LoVo (cell line): ENCODE measurements at regions not wholly inside any gene's neighbourhood (a gene's known extent, or its start where the extent isn't known, plus 50 kb on each side); places are given as distances from the start of the nearest gene placed in this dataset.
"Not testable (repeated sequence)": the region's sequence is repeated elsewhere in the genome, so short reads cannot be mapped to it uniquely, and the experiment has no call there.

ENCODE experiments used
- DNase-seq: peaks from one replicate; pipeline ENCODE4 v3.0.0-alpha.2; 2016; ENCODE audit warnings: low spot score

DNA sequence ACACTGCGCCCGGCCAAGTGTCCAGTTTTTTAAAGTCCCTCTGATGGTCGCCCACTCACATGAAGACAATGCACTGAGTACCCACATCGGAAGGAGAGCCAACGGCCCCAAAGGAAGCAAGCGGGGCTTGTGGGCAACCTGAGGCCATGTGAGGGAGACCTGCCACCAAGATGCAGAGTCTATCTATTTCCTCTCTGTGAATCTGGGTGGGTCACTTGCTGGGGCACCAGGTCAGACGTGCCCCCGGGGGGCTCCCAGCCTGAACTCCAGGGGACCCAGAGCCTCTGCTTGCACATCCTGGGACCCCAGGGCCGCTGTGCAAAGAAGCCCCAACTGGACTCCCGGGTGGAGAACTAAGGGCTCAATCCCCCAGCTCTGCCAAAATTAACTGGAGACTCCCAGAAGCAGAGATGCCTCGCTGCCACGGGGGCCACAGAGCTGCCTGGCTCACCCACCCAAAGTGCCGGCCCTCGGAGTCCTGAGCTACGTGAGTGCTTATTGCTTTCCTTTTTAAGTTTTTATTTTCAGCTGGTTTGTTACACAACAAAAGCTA is 106.4 kb downstream of the BRD1 start:
- DNase-seq, result no peak

DNA sequence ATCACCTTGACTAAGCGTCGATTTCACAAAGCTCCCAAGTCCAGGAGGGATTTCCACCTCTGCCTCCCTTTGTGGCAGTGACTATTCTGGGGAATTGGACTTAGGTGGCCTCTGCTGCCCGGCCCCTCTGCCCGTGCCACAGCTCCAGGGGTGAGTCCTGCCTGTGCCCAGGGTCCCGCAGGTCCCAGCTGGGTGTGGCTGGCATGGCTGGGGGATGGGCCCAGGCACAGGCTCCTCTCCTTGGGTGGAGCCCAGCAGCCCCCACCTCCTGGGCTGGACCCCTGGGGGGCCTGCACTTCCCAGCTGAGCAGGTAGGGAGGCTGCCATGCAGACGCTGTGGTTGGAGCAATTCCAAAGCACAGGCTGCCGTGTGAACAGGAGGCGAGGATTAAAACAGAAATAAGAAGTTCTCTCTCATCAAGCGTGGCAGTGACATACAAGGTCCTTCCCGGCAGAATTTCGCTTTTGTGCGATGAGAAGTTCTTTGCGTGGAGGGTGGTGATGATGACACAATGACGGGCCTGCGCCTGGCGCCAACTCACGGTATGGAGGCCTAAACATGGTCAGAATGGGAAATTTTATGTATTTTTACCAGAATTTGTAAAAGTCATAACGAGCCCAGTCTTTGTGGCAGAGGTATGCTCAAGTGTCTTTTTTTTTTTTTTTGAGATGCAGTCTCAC is 107.3 kb downstream of the BRD1 start:
- DNase-seq, result no peak

- no peak for DNase-seq
Measured at GRCh38 chr22:49719046-49719445, 108.6 kb downstream of the BRD1 start.

- DNase-seq, result no peak
Measured at GRCh38 chr22:49718396-49718795, 109.3 kb downstream of the BRD1 start.

GRCh38 chr22:49717322-49717919 is 110.3 kb downstream of the BRD1 start:
- no peak for DNase-seq

DNA sequence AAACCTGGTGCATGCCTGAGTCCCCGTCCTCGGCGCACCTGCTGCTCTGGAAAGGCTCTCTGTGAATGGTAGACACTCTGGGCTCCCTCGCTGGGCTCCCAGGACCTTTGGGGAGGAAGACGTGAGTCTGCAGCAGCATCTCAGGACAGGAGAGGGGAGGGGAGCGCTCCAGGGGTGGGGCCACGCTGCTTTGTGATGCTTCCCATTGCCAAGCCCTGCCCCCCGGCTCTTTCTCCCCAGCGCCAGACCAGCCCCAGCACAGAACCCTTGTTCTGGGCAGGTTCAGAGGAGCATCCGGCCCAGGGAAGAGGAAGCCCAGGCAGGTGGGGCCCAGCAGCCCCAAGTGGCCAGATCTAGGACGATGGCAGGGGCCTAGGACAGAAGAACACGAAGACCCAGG is 111.2 kb downstream of the BRD1 start:
- no peak for DNase-seq

- DNase-seq, result no peak
Measured at GRCh38 chr22:49715450-49715849, 112.2 kb downstream of the BRD1 start.

DNA sequence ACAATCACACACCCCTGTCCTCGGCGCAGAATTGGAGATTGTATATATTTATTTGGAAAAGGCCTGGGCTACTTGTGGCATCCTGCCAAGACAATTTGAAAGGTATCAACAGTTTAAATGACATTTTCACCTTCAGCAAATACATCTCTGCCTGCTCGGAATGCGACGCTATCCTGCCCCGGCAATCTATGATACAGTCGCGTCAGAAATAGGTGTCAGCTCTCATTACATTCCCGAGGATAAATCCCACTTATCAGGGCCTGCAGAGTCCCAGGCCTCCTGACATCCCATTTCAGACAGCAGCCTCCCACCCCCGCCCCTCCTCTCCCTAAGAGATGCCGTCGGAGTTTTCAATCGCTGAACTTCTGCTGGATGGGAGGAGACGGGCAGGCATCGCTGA is 114.7 kb downstream of the BRD1 start:
- no peak for DNase-seq

DNA sequence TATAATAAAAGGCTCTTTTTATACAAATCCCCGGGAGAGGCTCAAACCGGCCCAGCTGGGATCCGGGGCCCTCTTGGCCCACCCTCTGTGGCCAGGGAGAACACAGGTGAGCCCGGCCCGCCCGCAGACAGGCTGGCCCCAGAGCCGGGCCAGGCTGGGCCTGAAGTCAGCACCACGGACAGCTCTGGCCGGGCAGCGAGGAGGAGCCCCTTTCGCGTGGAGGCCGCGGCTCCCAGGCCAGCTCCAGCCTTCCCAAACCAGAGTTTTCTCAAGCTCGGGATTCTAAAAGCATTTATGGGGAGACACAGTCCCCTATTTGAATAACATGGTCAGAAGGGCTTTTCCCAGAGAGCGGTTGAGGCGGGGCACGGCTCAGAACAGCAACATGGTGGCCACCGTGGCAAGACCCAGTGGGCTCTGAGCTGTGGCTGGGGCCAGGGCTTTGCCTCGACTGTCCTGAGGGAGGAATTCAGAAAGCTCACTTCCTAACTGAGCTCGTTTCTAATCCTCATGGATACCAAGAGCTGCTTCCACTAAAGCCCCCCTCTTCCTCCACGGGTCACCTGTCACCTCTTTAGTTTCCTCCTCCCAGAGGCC is 115.4 kb downstream of the BRD1 start:
- DNase-seq, result no peak

DNA sequence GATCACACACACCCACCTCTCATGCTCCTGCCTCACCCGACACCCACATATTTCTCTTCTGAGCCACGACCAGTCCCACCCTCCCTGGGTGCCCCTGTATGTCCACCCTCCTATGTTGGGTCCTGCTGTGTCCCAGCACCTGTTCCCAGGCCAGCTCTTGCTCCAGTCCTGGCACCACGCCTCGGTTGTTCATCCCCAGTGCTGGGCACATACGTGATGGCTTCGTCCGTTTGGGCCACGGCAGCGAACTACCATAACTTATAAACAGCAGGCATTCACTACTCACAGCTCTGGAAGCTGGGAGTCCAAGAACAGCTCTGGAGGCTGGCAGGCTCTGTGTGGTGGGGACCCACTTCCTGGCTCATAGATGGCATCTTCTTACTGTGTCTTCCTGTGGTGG is 116.9 kb downstream of the BRD1 start:
- DNase-seq, result no peak

- no peak for DNase-seq
Measured at GRCh38 chr22:49709464-49709863, 118.2 kb downstream of the BRD1 start.

DNA sequence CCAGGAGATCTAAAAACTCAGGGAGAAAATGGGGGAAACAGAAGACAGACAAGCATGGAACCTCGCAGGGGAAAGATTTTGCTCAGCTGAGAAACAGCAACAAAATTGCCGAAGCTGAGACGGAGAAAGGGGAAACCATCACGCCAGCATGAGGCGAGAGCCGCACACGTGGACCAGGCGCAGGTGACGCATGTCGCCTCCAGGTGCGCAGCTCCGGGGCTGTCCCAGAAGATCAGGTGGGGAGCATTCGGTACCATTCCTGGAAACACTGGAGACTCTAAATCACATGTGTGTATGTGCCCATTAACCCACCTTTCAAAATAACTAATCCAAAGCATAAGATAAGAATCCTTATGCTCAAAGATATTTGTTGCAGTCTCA is 121.7 kb downstream of the BRD1 start:
- DNase-seq, result no peak

DNA sequence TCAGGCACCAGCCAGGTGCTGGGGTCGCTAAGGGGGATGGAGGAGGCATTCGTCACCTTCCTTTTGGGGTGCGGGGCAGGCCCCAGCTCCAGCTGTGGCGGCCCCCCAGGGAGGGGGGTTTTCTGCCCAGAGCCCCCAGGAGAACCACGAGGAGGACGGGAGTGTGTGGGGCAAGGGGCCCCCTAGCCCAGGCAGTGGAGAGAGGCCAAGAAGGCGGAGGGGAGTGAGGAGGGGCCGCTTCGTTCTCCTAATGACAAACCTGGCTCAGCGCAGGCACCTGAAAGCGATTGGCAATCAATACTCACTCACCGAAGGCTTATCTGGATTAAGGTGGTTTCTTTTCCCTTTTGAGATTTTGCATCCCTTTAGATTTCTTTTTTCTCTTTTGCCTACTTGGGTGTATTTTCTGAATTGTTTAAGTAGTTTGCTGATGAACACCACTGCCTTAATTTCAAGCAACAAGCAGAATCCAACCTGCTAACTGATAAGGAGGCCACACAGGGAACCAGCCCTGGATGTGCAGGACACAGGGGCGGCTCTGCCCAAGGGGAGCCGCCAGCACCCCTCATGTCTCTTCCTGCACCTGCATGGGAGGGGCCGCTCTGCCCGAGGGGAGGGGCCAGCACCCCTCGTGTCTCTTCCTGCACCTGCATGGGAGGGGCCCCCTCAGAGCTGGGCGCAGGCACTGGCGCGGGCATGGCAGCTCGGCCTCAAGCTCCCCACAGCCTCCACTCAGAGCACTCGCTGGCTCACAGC is 122.3 kb downstream of the BRD1 start:
- no peak for DNase-seq

DNA sequence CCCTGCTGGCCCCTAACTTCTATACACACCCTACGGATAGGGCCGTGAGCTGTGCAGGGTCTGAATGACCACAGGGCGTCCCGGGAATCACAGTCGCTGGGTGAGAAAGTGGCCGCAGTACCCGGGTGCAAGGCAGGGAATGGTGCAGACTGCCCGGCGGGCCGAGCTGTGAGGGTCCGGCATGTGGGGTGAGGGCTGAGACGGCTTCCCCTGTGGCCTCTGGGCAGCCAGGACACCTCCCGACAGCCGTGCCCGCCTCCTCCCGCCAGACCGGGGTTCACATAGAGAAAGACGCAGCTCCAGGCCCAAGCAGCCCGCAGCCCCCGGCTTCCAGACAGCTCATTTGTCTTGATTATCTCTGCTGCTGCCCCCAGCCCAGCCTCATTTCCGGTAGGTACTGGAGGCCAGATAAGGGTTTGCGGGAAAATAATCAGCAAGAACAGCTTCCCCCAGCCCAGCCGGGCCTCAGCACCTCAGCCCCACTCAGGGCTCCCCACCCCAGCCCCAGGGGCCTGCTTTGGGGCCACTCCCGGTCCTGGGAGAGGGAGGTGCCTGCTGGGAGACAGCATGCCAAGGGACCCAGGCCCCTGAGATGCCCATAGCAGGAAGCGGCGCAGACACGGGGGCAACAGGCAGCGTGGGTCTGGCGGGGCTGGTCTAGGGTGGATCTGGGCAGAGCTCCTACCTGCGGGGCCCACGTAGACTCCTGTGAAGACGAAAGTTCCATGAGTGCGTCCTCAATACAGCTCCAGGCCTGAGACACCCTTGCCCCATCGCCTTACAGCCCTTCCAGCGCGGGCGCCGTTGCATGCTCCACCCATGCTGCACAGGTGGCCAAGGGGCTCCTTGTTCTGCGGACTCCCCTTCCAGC is 123.1 kb downstream of the BRD1 start:
- no peak for DNase-seq

- DNase-seq, result no peak
Measured at GRCh38 chr22:49703990-49704344, 123.7 kb downstream of the BRD1 start.

GRCh38 chr22:49703505-49703904 is 124.2 kb downstream of the BRD1 start:
- no peak for DNase-seq

GRCh38 chr22:49702068-49702397 is 125.6 kb downstream of the BRD1 start:
- DNase-seq, result no peak

DNA sequence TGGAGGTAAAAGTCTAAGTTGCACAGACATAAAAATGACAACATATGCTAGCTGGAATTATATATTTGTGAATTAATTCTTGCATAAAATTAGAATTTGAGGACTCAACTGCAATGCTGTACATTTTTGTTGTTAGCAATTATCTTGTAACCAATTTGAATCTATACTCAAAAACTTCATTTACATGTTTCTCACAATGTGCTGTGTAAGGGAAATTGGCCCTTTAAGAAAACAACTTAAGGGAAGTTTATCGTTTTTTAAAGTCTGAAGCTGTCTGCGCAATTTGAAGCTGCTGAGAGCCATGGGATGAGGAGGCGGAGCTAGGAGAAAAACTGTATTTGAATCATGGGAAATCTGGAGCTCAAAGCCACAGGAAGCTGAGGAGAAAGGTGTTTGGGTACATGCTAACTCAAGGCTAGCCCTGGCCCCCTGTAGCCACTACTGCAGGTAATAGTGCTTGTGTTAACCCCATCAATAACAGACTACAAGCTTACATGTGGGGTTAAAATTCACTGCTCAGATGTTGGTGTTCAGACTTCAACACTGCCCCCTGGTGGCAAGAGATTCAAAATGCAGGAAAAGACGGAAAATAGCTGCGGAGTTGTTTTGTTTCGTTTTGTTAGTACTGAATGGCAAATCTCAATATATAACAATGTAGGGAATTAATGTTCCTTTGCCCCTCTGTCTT is 126.1 kb downstream of the BRD1 start:
- DNase-seq, result no peak

DNA sequence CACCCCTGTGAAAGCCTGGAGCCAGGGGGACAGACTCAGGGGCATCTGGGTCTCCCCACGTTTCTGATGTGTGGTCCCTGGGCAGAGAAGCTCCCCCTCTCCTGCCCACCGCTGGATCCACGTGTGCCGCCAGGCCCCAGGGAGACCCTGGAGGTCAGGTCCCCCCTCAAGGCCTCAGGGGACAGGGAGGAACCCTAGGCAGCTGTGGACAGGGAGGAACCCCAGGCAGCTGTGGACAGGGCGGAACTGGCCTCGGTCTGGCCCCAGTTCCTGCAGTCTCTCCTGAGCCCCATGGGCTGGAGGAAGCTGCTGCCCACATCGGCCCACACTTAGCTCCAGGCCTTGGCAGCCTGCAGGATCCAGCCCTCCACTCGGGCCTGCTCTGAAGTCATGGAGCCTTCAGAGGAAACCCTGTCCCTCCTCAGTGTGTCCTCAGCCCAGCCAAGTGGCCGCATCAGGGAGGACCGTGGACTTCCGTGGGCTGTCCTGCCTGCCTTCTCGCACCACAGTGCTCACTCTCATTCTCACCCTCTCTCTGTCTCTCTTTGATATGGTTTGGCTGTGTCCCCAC is 127.7 kb downstream of the BRD1 start:
- DNase-seq, result no peak

DNA sequence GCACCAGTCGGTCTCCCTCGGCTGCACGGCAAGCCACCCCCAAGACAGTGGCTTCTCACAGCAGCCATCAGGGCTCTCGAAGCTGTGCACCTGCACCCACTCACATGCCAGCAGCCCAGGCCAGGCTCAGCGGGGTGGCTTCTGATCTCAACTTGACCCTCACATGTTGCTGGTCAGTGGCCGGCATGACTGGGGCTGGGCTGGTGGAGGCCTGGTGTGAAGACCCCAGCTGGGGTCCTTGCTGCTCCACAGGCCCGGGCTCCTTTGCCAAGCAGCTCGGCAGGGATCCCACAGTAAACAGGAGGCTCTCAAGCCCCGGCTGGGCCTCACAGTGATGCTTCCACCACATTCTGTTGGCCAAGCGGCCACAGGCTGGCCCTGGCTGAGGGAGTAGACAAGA is 128.2 kb downstream of the BRD1 start:
- DNase-seq, result no peak

DNA sequence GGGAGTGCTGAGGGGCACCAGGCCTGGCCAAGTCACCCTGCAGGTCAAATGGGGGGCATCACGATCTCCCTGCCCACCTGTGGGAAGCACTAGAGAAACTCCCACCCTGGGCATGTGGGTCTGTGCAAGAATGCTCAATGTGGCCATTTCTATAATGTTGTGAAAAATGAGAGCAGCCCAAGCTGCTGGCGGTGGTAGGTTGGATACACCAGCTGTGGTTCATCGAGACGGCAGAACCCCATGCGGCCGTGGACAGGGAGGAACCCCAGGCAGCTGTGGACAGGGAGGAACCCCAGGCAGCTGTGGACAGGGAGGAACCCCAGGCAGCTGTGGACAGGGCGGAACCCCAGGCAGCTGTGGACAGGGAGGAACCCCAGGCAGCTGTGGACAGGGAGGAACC is 129.1 kb downstream of the BRD1 start:
- DNase-seq, result not testable (repeated sequence)
